ENCODE measurements at regions not wholly inside any gene's neighbourhood (a gene's known extent, or its start where the extent isn't known, plus 50 kb on each side); places are given as distances from the start of the nearest gene placed in this dataset.

DNA sequence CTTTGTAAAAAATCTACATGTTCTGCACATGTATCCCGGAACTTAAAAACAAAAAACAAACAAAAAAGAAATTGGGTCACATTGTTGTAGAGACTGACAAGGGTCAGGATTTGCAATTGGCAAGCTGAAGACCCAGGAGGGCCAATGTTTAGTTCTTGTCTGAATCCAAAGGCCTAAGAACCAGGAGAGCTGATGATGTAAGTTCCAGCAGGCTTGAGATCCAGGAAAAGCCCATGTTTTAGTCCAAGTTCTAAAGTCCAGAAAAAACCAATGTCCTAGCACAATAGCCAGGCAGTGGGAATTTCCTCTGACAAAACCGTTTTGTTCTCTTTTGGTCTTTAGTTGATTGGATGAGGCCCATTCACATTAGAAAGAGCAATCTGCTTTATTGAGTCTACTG, 244.9 kb downstream of the DMAC1 start:
- TF ChIP-seq, protein P1, sequence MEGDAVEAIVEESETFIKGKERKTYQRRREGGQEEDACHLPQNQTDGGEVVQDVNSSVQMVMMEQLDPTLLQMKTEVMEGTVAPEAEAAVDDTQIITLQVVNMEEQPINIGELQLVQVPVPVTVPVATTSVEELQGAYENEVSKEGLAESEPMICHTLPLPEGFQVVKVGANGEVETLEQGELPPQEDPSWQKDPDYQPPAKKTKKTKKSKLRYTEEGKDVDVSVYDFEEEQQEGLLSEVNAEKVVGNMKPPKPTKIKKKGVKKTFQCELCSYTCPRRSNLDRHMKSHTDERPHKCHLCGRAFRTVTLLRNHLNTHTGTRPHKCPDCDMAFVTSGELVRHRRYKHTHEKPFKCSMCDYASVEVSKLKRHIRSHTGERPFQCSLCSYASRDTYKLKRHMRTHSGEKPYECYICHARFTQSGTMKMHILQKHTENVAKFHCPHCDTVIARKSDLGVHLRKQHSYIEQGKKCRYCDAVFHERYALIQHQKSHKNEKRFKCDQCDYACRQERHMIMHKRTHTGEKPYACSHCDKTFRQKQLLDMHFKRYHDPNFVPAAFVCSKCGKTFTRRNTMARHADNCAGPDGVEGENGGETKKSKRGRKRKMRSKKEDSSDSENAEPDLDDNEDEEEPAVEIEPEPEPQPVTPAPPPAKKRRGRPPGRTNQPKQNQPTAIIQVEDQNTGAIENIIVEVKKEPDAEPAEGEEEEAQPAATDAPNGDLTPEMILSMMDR (conservative IDR thresholded peaks at IDR 0.05 in 1 of 2, IDR thresholded peaks at IDR 0.05 in 1 of 2; ENCODE audit: low read depth in 1 of 2, low read length in 2 of 2): no peak
- no peak for TF ChIP-seq EZH2 (IDR thresholded peaks at IDR 0.05; ENCODE audit: low read length, missing control alignments)

All from fibroblast of lung (primary cell).